ENCODE measurements at regions not wholly inside any gene's neighbourhood (a gene's known extent, or its start where the extent isn't known, plus 50 kb on each side); places are given as distances from the start of the nearest gene placed in this dataset.

DNA sequence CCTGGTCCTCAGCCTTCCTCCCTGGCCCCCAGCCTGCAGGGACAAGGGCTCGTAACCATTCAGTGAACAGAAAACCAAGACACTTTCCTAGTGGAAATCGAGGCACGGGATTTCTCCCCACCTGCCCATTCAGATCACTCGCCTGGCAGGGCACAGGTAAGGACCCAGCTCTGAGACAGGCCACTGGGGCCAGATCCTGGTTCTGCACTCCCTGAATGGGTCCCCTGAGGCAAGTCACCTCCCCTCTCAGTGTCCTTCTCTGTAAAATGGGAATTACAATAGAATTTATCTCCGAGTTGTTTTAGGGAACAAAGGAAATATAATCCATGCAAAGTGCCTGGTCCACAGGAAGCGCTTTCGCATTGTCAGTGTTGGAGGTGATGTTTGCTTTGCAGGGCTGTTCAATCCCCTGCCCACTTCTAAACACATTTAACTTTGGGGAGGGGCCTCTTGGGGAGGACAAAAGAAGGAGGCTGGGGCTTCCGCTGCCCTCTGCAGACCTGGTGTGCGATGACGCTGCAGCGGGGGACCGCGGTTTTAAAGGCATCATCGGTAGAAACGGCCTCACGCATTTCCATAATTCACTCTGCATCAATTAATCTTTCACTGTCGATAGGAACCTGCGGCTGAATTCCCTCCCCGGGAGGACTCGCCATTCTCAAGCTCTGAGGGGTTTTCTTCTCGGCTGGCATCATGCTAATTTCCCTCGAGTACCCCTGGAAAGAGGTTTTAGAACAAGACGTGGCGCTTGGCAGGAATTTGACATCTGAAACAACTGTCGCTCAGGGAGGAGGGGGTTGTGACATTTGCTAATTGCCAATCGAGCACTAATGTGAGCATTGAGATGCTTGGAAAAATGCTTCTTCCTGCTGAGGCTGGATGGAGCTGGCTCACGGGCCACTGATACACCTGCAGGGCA lies 70.4 kb upstream of the FGF3 start:
- Histone ChIP-seq H4K20me1 (ENCODE audit: insufficient read depth, low read length, poor library complexity, severe bottlenecking) (no peaks in the 10 kb centered on the region), H3K4me2 (ENCODE audit: low read depth, low read length, poor library complexity, severe bottlenecking) (no peak overlapping the region), H2AFZ (ENCODE audit: low read length) (no peak overlapping the region), H3F3A (ENCODE audit: low read depth) (no peaks in the 10 kb centered on the region), H3K27me3 (ENCODE audit: insufficient read depth, low read length, poor library complexity, severe bottlenecking) (no peaks in the 10 kb centered on the region), H3K4me3 (ENCODE audit: low read length, poor library complexity, severe bottlenecking) (no peak overlapping the region), H3K4me1 (ENCODE audit: insufficient read depth, low read length, poor library complexity, severe bottlenecking) (no peaks in the 10 kb centered on the region), H3K9ac (ENCODE audit: low read depth, low read length, poor library complexity, severe bottlenecking) (no peak overlapping the region), H3K9me3 (ENCODE audit: insufficient read depth, low read depth, low read length) (no peaks in the 10 kb centered on the region), H3K9me2 (replicated peaks; ENCODE audit: low read depth, low read length) (no peaks in the 10 kb centered on the region), H3K79me2 (ENCODE audit: insufficient read depth, low read length) (no peaks in the 10 kb centered on the region), H3K36me3 (ENCODE audit: insufficient read depth, low read length) (no peaks in the 10 kb centered on the region)
- no peak for TF ChIP-seq CTCF (conservative IDR thresholded peaks at IDR 0.05; ENCODE audit: low read length)
- no peak for TF ChIP-seq EZH2phosphoT487 (IDR thresholded peaks at IDR 0.05; ENCODE audit: borderline replicate concordance)

GRCh38 chr11:69890476-69890875 lies 71.3 kb upstream of the FGF3 start:
- Histone ChIP-seq H3K4me2 (ENCODE audit: low read depth, low read length, poor library complexity, severe bottlenecking) (no peak overlapping the region), H3K9ac (ENCODE audit: low read depth, low read length, poor library complexity, severe bottlenecking) (no peak overlapping the region), H3K4me1 (ENCODE audit: insufficient read depth, low read length, poor library complexity, severe bottlenecking) (no peaks in the 10 kb centered on the region), H4K20me1 (ENCODE audit: insufficient read depth, low read length, poor library complexity, severe bottlenecking) (no peaks in the 10 kb centered on the region), H3K9me2 (replicated peaks; ENCODE audit: low read depth, low read length) (no peaks in the 10 kb centered on the region), H3F3A (ENCODE audit: low read depth) (no peaks in the 10 kb centered on the region), H3K4me3 (ENCODE audit: low read length, poor library complexity, severe bottlenecking) (no peak overlapping the region), H3K27me3 (ENCODE audit: insufficient read depth, low read length, poor library complexity, severe bottlenecking) (no peaks in the 10 kb centered on the region), H3K9me3 (ENCODE audit: insufficient read depth, low read depth, low read length) (no peaks in the 10 kb centered on the region), H3K79me2 (ENCODE audit: insufficient read depth, low read length) (no peaks in the 10 kb centered on the region), H2AFZ (ENCODE audit: low read length) (no peak overlapping the region), H3K36me3 (ENCODE audit: insufficient read depth, low read length) (no peaks in the 10 kb centered on the region)
- TF ChIP-seq EZH2phosphoT487 (IDR thresholded peaks at IDR 0.05; ENCODE audit: borderline replicate concordance) (no peak), CTCF (conservative IDR thresholded peaks at IDR 0.05; ENCODE audit: low read length) (no peak)

DNA sequence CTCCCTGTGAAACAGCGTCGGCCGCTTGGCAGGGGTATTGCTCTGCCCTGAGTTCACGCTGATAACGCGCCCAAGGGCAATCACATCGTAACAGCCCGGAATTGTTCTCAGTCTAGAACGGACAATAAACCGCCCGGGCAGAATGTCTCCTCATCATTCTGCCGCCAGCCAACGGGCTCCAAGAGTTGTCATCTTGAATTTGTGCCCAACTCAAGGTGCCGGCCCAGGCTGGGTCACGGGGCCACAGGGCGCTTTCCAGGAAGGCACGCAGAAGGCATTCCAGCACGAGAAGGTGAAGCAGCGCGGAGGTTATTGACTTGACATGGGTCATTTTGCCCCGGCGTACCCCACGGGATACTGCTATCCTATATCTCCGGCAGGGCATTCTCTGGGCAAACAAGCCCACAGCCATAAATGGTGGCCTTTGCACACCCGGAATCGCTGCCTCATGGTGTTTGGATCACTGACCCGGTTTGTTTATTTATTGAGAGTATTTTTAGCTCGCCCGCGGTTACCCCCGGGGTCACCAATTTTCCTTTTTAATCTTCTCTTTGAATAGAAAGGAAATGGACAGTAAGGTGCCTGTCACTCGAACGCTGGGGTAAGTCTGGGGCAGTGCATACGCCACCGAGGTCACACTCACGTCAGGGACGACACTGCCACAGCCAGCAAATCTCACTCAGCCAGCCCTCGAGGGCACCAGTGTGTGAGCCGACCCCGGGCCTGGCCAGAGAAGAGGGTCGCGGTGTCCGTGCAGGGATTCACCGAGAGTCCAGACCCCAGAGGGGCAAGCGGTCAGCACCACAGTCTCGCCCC lies 72.4 kb upstream of the FGF3 start:
- H3K4me1 ChIP-seq (ENCODE audit: insufficient read depth, low read length, poor library complexity, severe bottlenecking), result no peaks in the 10 kb centered on the region
- no peaks in the 10 kb centered on the region for H3F3A ChIP-seq (ENCODE audit: low read depth)
- no peaks in the 10 kb centered on the region for H3K79me2 ChIP-seq (ENCODE audit: insufficient read depth, low read length)
- H3K36me3 ChIP-seq (ENCODE audit: insufficient read depth, low read length), result no peaks in the 10 kb centered on the region
- no peak overlapping the region for H2AFZ ChIP-seq (ENCODE audit: low read length)
- no peak overlapping the region for H3K4me3 ChIP-seq (ENCODE audit: low read length, poor library complexity, severe bottlenecking)
- no peaks in the 10 kb centered on the region for H3K27me3 ChIP-seq (ENCODE audit: insufficient read depth, low read length, poor library complexity, severe bottlenecking)
- no peaks in the 10 kb centered on the region for H3K9me2 ChIP-seq (replicated peaks; ENCODE audit: low read depth, low read length)
- no peak overlapping the region for H3K9ac ChIP-seq (ENCODE audit: low read depth, low read length, poor library complexity, severe bottlenecking)
- H4K20me1 ChIP-seq (ENCODE audit: insufficient read depth, low read length, poor library complexity, severe bottlenecking), result no peaks in the 10 kb centered on the region
- no peaks in the 10 kb centered on the region for H3K9me3 ChIP-seq (ENCODE audit: insufficient read depth, low read depth, low read length)
- H3K4me2 ChIP-seq (ENCODE audit: low read depth, low read length, poor library complexity, severe bottlenecking), result no peak overlapping the region
- TF ChIP-seq EZH2phosphoT487 (IDR thresholded peaks at IDR 0.05; ENCODE audit: borderline replicate concordance) (no peak), CTCF (conservative IDR thresholded peaks at IDR 0.05; ENCODE audit: low read length) (no peak)
